ENCODE measurements at regions not wholly inside any gene's neighbourhood (a gene's known extent, or its start where the extent isn't known, plus 50 kb on each side); places are given as distances from the start of the nearest gene placed in this dataset.

DNA sequence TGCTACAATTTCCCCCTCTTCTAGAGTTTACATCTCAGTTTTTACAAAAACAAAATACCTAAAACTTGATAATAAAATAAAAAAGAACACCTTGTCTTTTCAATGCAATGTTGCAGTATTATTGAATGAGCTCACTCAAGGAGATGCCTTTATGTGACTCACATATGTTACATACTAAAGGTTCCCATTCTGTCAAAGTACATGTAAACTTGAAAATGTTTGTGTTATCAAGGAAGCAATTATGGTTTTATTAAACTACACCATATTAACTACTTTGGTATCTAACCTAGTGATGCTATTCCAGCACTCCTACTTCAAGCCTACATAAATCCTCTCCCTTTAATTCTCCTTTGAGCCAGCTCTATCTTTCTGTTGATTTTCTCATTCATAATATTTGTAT, 658.3 kb downstream of the PTPRC start:
- TF ChIP-seq, protein P1, sequence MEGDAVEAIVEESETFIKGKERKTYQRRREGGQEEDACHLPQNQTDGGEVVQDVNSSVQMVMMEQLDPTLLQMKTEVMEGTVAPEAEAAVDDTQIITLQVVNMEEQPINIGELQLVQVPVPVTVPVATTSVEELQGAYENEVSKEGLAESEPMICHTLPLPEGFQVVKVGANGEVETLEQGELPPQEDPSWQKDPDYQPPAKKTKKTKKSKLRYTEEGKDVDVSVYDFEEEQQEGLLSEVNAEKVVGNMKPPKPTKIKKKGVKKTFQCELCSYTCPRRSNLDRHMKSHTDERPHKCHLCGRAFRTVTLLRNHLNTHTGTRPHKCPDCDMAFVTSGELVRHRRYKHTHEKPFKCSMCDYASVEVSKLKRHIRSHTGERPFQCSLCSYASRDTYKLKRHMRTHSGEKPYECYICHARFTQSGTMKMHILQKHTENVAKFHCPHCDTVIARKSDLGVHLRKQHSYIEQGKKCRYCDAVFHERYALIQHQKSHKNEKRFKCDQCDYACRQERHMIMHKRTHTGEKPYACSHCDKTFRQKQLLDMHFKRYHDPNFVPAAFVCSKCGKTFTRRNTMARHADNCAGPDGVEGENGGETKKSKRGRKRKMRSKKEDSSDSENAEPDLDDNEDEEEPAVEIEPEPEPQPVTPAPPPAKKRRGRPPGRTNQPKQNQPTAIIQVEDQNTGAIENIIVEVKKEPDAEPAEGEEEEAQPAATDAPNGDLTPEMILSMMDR (IDR thresholded peaks at IDR 0.05) = no peak
- TF ChIP-seq POLR2AphosphoS5 (IDR thresholded peaks at IDR 0.05) = no peak

All from sigmoid colon (tissue), 4 donors.